Liver (tissue), 3 donors: ENCODE measurements at regions not wholly inside any gene's neighbourhood (a gene's known extent, or its start where the extent isn't known, plus 50 kb on each side); places are given as distances from the start of the nearest gene placed in this dataset.

Experiments
- ATF3 ChIP-seq: IDR thresholded peaks from 2 replicates; pipeline ENCODE4 v1.6.1; 2016; ENCODE audit warnings: antibody characterized with exemption
- CTCF ChIP-seq: fragments of 150-350 bp; IDR thresholded peaks from 2 replicates; pipeline ENCODE4 v1.5.1; 2017; ENCODE audit warnings: improper control_type of control experiment, low read depth, low read length; ENCODE audit not compliant: missing input control
- EGR1 ChIP-seq, 2 donors: IDR thresholded peaks; 2 replicates each; pipeline ENCODE4 v1.6.1; 2016 to 2018; ENCODE audit warnings: antibody characterized with exemption in 2 of 2, low read depth in 2 of 2
- GABPA ChIP-seq, 2 donors: IDR thresholded peaks in 1 of 2; conservative IDR thresholded peaks in 1 of 2; 2 replicates each; pipeline ENCODE4 v1.6.1; 2016; ENCODE audit warnings: antibody characterized with exemption in 2 of 2, mild to moderate bottlenecking in 1 of 2, moderate library complexity in 1 of 2
- HNF4A ChIP-seq, 2 donors: conservative IDR thresholded peaks; 2 replicates each; pipeline ENCODE4 v1.6.1; 2016; ENCODE audit warnings: antibody characterized with exemption in 2 of 2, mild to moderate bottlenecking in 2 of 2
- HNF4G ChIP-seq: IDR thresholded peaks from 2 replicates; pipeline ENCODE4 v1.6.1; 2016; ENCODE audit warnings: antibody characterized with exemption
- JUND ChIP-seq, 2 donors: IDR thresholded peaks; 2 replicates each; pipeline ENCODE4 v1.6.1; 2016; ENCODE audit warnings: antibody characterized with exemption in 2 of 2
- MAX ChIP-seq: IDR thresholded peaks from 2 replicates; pipeline ENCODE4 v1.6.1; 2016; ENCODE audit warnings: antibody characterized with exemption
- NR2F2 ChIP-seq: IDR thresholded peaks from 2 replicates; pipeline ENCODE4 v1.6.1; 2016; ENCODE audit warnings: antibody characterized with exemption
- RAD21 ChIP-seq, 2 donors: IDR thresholded peaks; 2 replicates each; pipeline ENCODE4 v1.6.1; 2016; ENCODE audit warnings: antibody characterized with exemption in 2 of 2, mild to moderate bottlenecking in 2 of 2
- REST ChIP-seq: IDR thresholded peaks from 2 replicates; pipeline ENCODE4 v1.6.1; 2016; ENCODE audit warnings: antibody characterized with exemption, mild to moderate bottlenecking
- TAF1 ChIP-seq: conservative IDR thresholded peaks from 2 replicates; pipeline ENCODE4 v1.6.1; 2016; ENCODE audit warnings: antibody characterized with exemption, mild to moderate bottlenecking
- YY1 ChIP-seq: IDR thresholded peaks from 2 replicates; pipeline ENCODE4 v1.6.1; 2016; ENCODE audit warnings: antibody characterized with exemption, mild to moderate bottlenecking
- ZBTB33 ChIP-seq: IDR thresholded peaks from 2 replicates; pipeline ENCODE4 v1.6.1; 2016; ENCODE audit warnings: antibody characterized with exemption
- donor health status: healthy.
- donor health status: healthy.

- TF ChIP-seq YY1 (no peak), CTCF (no peak), ZBTB33 (no peak), MAX (no peak), EGR1 (IDR thresholded peaks at IDR 0.05; ENCODE audit: low read depth in 2 of 2) (no peak), HNF4A (conservative IDR thresholded peaks at IDR 0.05) (no peak), GABPA (IDR thresholded peaks at IDR 0.05 in 1 of 2, conservative IDR thresholded peaks at IDR 0.05 in 1 of 2) (no peak), ATF3 (no peak), TAF1 (no peak), JUND (IDR thresholded peaks at IDR 0.05) (no peak), NR2F2 (no peak), HNF4G (no peak), REST (no peak), RAD21 (IDR thresholded peaks at IDR 0.05) (no peak)
Observed at GRCh38 chr13:73720216-73720840, 413.9 kb downstream of the KLF12 start.
